Gastroesophageal sphincter (tissue), 4 donors: ENCODE measurements at regions not wholly inside any gene's neighbourhood (a gene's known extent, or its start where the extent isn't known, plus 50 kb on each side); places are given as distances from the start of the nearest gene placed in this dataset.

Experiments
- ATAC-seq: fragments of 150-250 bp; one replicate; pipeline ENCODE4 v1.9.1; 2016; ENCODE audit warnings: mild to moderate bottlenecking, moderate library complexity
- H3K27ac ChIP-seq, 4 donors: fragments of 200-600 bp; sonication (generic) in 3 of 4; 1 replicate in 3 of 4; 2 replicates in 1 of 4; pipeline ENCODE4 v1.5.1; 2016 to 2019
- H3K27me3 ChIP-seq: fragments of 200-600 bp; sonication (generic); one replicate; pipeline ENCODE4 v1.5.1; 2019
- H3K36me3 ChIP-seq, 2 donors: fragments of 200-600 bp; sonication (generic); one replicate each; pipeline ENCODE4 v1.5.1; 2019; ENCODE audit warnings: control low read depth in 1 of 2
- H3K4me1 ChIP-seq, 3 donors: fragments of 200-600 bp; sonication (generic); 1 replicate in 2 of 3; 2 replicates in 1 of 3; pipeline ENCODE4 v1.5.1; 2016 to 2019; ENCODE audit warnings: control low read depth in 2 of 3
- H3K4me3 ChIP-seq, 2 donors: fragments of 200-600 bp; sonication (generic); one replicate each; pipeline ENCODE4 v1.5.1; 2019; ENCODE audit warnings: mild to moderate bottlenecking in 1 of 2, moderate library complexity in 1 of 2
- H3K9me3 ChIP-seq, 3 donors: fragments of 200-600 bp; sonication (generic); one replicate each; pipeline ENCODE4 v1.5.1; 2017 to 2019; ENCODE audit warnings: control low read depth in 2 of 3
- EP300 ChIP-seq: sonication (generic); formaldehyde crosslinking; IDR thresholded peaks from one replicate; pipeline ENCODE4 v1.6.1; 2017; ENCODE audit warnings: antibody characterized with exemption, mild to moderate bottlenecking
- POLR2A ChIP-seq, 2 donors: fragments of 450-650 bp; IDR thresholded peaks; one replicate each; pipeline ENCODE4 v1.6.1; 2017; ENCODE audit warnings: antibody characterized with exemption in 2 of 2, mild to moderate bottlenecking in 2 of 2, moderate library complexity in 1 of 2
- POLR2AphosphoS5 ChIP-seq: sonication (generic); formaldehyde crosslinking; IDR thresholded peaks from one replicate; pipeline ENCODE4 v1.6.1; 2017; ENCODE audit warnings: antibody characterized with exemption
- WGBS, 2 donors: methylation state at CpG; one replicate each; pipeline ENCODE4 v1.1.5; 2018; ENCODE audit warnings: low coverage in 1 of 2; 5-methylcytosine and 5-hydroxymethylcytosine counted together
- TF ChIP-seq, protein P1 (sequence below), 4 experiments: fragments of 200-600 bp in 2 of 4; fragments of 450-650 bp in 2 of 4; sonication (generic) in 1 of 4; IDR thresholded peaks; one replicate each; pipeline ENCODE4 v1.5.1; 2017 to 2019; ENCODE audit warnings: antibody characterized with exemption in 4 of 4, mild to moderate bottlenecking in 2 of 4, moderate library complexity in 2 of 4

DNA sequence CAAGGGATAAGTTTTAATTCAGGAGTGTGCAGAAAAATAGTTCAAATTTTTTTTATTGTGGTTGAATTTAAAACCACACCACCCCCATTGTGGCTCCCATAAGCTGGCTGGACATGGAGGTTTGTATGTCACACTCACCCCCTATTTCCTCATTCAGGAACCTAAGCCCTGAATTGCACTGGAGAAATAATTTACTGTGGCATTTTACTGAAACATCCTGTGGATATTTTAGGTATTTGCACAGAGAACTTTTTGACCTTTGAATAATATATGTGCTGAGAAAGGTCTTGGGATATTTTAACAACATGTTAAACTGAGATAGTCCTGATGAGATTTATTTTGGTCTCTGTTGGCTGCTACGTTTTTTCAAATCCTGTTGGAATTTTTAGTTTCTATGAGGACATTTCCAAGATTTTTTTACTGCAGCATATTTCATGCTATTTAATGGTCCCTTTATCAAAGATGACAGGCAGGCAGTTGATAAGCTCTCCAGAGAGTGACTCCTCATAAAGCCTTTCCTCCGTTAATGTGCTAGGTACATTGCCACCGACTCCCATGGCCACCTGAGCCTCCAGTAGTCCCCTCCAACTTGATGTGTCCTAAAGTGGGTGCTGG lies 51.2 kb upstream of the PALM2AKAP2 start:
- 34 to 45% methylated on average over 3 of the region's 3 CpGs for WGBS, 2 donors
- H3K4me3 ChIP-seq: no peak overlapping the region
- TF ChIP-seq EP300 (no peak), POLR2AphosphoS5 (no peak), POLR2A (IDR thresholded peaks at IDR 0.05) (no peak)
- TF ChIP-seq, protein P1, sequence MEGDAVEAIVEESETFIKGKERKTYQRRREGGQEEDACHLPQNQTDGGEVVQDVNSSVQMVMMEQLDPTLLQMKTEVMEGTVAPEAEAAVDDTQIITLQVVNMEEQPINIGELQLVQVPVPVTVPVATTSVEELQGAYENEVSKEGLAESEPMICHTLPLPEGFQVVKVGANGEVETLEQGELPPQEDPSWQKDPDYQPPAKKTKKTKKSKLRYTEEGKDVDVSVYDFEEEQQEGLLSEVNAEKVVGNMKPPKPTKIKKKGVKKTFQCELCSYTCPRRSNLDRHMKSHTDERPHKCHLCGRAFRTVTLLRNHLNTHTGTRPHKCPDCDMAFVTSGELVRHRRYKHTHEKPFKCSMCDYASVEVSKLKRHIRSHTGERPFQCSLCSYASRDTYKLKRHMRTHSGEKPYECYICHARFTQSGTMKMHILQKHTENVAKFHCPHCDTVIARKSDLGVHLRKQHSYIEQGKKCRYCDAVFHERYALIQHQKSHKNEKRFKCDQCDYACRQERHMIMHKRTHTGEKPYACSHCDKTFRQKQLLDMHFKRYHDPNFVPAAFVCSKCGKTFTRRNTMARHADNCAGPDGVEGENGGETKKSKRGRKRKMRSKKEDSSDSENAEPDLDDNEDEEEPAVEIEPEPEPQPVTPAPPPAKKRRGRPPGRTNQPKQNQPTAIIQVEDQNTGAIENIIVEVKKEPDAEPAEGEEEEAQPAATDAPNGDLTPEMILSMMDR (IDR thresholded peaks at IDR 0.05): no peak

DNA sequence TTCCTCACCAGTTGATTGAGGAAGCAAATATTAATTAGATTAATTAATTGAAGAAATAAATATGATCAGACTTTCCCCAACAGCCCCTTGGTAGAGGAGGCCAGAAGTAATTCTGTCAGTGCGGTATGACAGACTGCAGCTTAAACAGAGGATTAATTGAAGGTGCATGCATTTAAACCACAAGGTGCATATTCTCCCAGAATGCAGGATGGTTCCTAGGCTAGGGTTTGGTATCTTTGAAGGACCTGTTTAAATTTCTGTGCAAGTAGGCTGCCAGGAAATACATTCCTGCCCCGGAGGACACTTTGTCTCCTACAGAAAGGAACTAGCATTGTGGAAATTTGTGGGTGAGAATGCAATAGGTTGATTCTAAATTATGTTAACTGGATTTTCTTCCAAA lies 50.5 kb upstream of the PALM2AKAP2 start:
- ATAC-seq: no peak
- Histone ChIP-seq H3K9me3 (no peaks in the 10 kb centered on the region), H3K27me3 (no peaks in the 10 kb centered on the region), H3K36me3 (no peaks in the 10 kb centered on the region), H3K4me3 (no peak overlapping the region), H3K4me1 (no peaks in the 10 kb centered on the region), H3K27ac (no peak overlapping the region)
- TF ChIP-seq, protein P1 (IDR thresholded peaks at IDR 0.05): no peak
- TF ChIP-seq POLR2AphosphoS5 (no peak), EP300 (no peak), POLR2A (IDR thresholded peaks at IDR 0.05) (no peak)
- 56% methylated on average over 2 of the region's 2 CpGs; no CpG with 5 or more reads in 1 of the 2 donors for WGBS, 2 donors

More for the DNA sequence above, 51.2 kb upstream of the PALM2AKAP2 start:
- no peak overlapping the region for H3K27ac ChIP-seq
- no peaks in the 10 kb centered on the region for H3K27me3 ChIP-seq
- no peaks in the 10 kb centered on the region for H3K36me3 ChIP-seq
- no peak for ATAC-seq
- no peaks in the 10 kb centered on the region for H3K4me1 ChIP-seq
- H3K9me3 ChIP-seq: no peaks in the 10 kb centered on the region
